GM23338 (cell line): ENCODE measurements at regions not wholly inside any gene's neighbourhood (a gene's known extent, or its start where the extent isn't known, plus 50 kb on each side); places are given as distances from the start of the nearest gene placed in this dataset.

Source experiments
- ATAC-seq: fragments of 200-7000 bp; cut with Tn5 transposase; 3 replicates; pipeline ENCODE4 v1.9.1; 2020
- DNase-seq: peaks from one replicate; pipeline ENCODE4 v3.0.0-alpha.2; 2015; ENCODE audit warnings: low spot score
- H2AFZ ChIP-seq: fragments of 200-600 bp; sonication (generic); 2 replicates; pipeline ENCODE4 v1.8.0; 2016; ENCODE audit warnings: antibody characterized with exemption, mild to moderate bottlenecking, moderate library complexity
- H3F3A ChIP-seq: fragments of 200-600 bp; sonication (generic); replicated peaks from 2 replicates; pipeline ENCODE4 v1.8.0; 2017; ENCODE audit warnings: antibody characterized with exemption, mixed run types, low read depth
- H3K27ac ChIP-seq: fragments of 200-600 bp; sonication (generic); 2 replicates; pipeline ENCODE4 v1.6.1; 2016; ENCODE audit warnings: low read depth
- H3K27me3 ChIP-seq: fragments of 200-600 bp; sonication (generic); 2 replicates; pipeline ENCODE4 v1.8.0; 2016; ENCODE audit warnings: mild to moderate bottlenecking, mixed run types, moderate library complexity; ENCODE audit not compliant: insufficient read depth
- H3K36me3 ChIP-seq: fragments of 200-600 bp; sonication (generic); 2 replicates; pipeline ENCODE4 v1.8.0; 2016; ENCODE audit warnings: mild to moderate bottlenecking; ENCODE audit not compliant: insufficient read depth
- H3K4me1 ChIP-seq: fragments of 200-600 bp; sonication (generic); 2 replicates; pipeline ENCODE4 v1.8.0; 2016; ENCODE audit warnings: mild to moderate bottlenecking, moderate library complexity; ENCODE audit not compliant: insufficient read depth
- H3K4me2 ChIP-seq: fragments of 200-600 bp; sonication (generic); 2 replicates; pipeline ENCODE4 v1.7.1; 2017; ENCODE audit warnings: mixed run types
- H3K4me3 ChIP-seq: fragments of 200-600 bp; sonication (generic); 2 replicates; pipeline ENCODE4 v1.6.1; 2016; ENCODE audit warnings: mixed run types
- H3K79me2 ChIP-seq: fragments of 200-600 bp; sonication (generic); replicated peaks from 2 replicates; pipeline ENCODE4 v1.8.0; 2017; ENCODE audit warnings: mild to moderate bottlenecking; ENCODE audit not compliant: insufficient read depth
- H3K9me2 ChIP-seq: fragments of 200-600 bp; sonication (generic); 2 replicates; pipeline ENCODE4 v1.8.0; 2017; ENCODE audit not compliant: insufficient read depth
- H4K20me1 ChIP-seq: fragments of 200-600 bp; sonication (generic); replicated peaks from 2 replicates; pipeline ENCODE4 v1.8.0; 2017; ENCODE audit warnings: mild to moderate bottlenecking; ENCODE audit not compliant: insufficient read depth
- H3K27ac Mint-ChIP-seq: 2 replicates; pipeline ENCODE4 v1.8.0; 2020; ENCODE audit warnings: inconsistent platforms, mild to moderate bottlenecking, moderate library complexity, mixed read lengths
- H3K27me3 Mint-ChIP-seq: 3 replicates; pipeline ENCODE4 v1.8.0; 2022; ENCODE audit warnings: low read depth, mild to moderate bottlenecking, moderate library complexity, mixed read lengths, inconsistent platforms; ENCODE audit not compliant: insufficient read depth, poor library complexity
- H3K36me3 Mint-ChIP-seq: 3 replicates; pipeline ENCODE4 v1.8.0; 2021; ENCODE audit warnings: low read depth, mild to moderate bottlenecking, inconsistent platforms, moderate library complexity, mixed read lengths
- H3K4me1 Mint-ChIP-seq: 3 replicates; pipeline ENCODE4 v1.8.0; 2020; ENCODE audit warnings: mild to moderate bottlenecking, inconsistent platforms, mixed read lengths
- H3K4me3 Mint-ChIP-seq: 3 replicates; pipeline ENCODE4 v1.8.0; 2021; ENCODE audit warnings: moderate library complexity, mild to moderate bottlenecking, inconsistent platforms, mixed read lengths
- H3K9me3 Mint-ChIP-seq: 3 replicates; pipeline ENCODE4 v1.8.0; 2020; ENCODE audit warnings: moderate library complexity, mild to moderate bottlenecking, inconsistent platforms, mixed read lengths
- CTCF ChIP-seq, 2 experiments: fragments of 200-600 bp in 1 of 2; sonication (generic) in 1 of 2; conservative IDR thresholded peaks; 2 replicates each; pipeline versions ENCODE4 v1.5.1 to v1.6.1; 2016 to 2017; ENCODE audit warnings: antibody characterized with exemption in 2 of 2, low read depth in 2 of 2, mild to moderate bottlenecking in 2 of 2, moderate library complexity in 1 of 2
- ETS1 ChIP-seq: IDR thresholded peaks from 2 replicates; pipeline ENCODE4 v1.6.1; 2016; ENCODE audit warnings: antibody characterized with exemption
- EZH2 ChIP-seq: fragments of 200-600 bp; sonication (generic); IDR thresholded peaks from one replicate; pipeline ENCODE4 v1.8.0; 2017; ENCODE audit warnings: antibody characterized with exemption, mild to moderate bottlenecking, low read depth; ENCODE audit not compliant: unreplicated experiment
- EZH2phosphoT487 ChIP-seq: fragments of 200-600 bp; sonication (generic); IDR thresholded peaks from one replicate; pipeline ENCODE4 v1.8.1; 2018; ENCODE audit warnings: antibody characterized with exemption; ENCODE audit not compliant: unreplicated experiment
- JUNB ChIP-seq: IDR thresholded peaks from one replicate; pipeline ENCODE4 v1.6.1; 2016; ENCODE audit warnings: antibody characterized with exemption; ENCODE audit not compliant: unreplicated experiment
- NANOG ChIP-seq: IDR thresholded peaks from 2 replicates; pipeline ENCODE4 v1.6.1; 2016; ENCODE audit warnings: antibody characterized with exemption, borderline replicate concordance
- POLR2AphosphoS5 ChIP-seq: IDR thresholded peaks from 2 replicates; pipeline ENCODE4 v1.6.1; 2016; ENCODE audit warnings: antibody characterized with exemption, low read depth
- REST ChIP-seq: IDR thresholded peaks from one replicate; pipeline ENCODE4 v1.6.1; 2018; ENCODE audit warnings: antibody characterized with exemption; ENCODE audit not compliant: unreplicated experiment
- STAT1 ChIP-seq: IDR thresholded peaks from one replicate; pipeline ENCODE4 v1.6.1; 2016; ENCODE audit warnings: antibody characterized with exemption; ENCODE audit not compliant: unreplicated experiment
- ZNF114 ChIP-seq: fragments of 250-450 bp; sonication (Bioruptor Pico); IDR thresholded peaks from 2 replicates; pipeline ENCODE4 v1.5.0; 2020; ENCODE audit warnings: mild to moderate bottlenecking, moderate library complexity
- ZNF331 ChIP-seq: fragments of 250-450 bp; sonication (Bioruptor Pico); IDR thresholded peaks from 2 replicates; pipeline ENCODE4 v1.5.0; 2020; ENCODE audit warnings: low read depth, mild to moderate bottlenecking, moderate library complexity
- ZNF462 ChIP-seq: fragments of 250-450 bp; sonication (Bioruptor Pico); IDR thresholded peaks from 2 replicates; pipeline ENCODE4 v1.5.0; 2020; ENCODE audit warnings: mild to moderate bottlenecking, moderate library complexity

GRCh38 chr2:36058953-36059352 lies 296.6 kb upstream of the CRIM1 start (continued):
- TF ChIP-seq ZNF462: no peak
- no peak for TF ChIP-seq ZNF331 (CRISPR knock-in tag)
- no peak for TF ChIP-seq NANOG

- Histone ChIP-seq H3K4me1 (peaks cover 9% of the 10 kb centered on the region), H3K79me2 (no peaks in the 10 kb centered on the region), H2AFZ (no peak overlapping the region), H3K4me2 (0 out of 2 replicates have a peak overlapping the region, but pooled peaks have one; percentile 8), H4K20me1 (no peaks in the 10 kb centered on the region), H3F3A (no peaks in the 10 kb centered on the region), H3K4me3 (no peak overlapping the region), H3K9me2 (no peaks in the 10 kb centered on the region), H3K27me3 (no peaks in the 10 kb centered on the region), H3K27ac (no peak overlapping the region), H3K36me3 (no peaks in the 10 kb centered on the region)
- no peak overlapping the region for H3K4me3 Mint-ChIP-seq
- H3K27ac Mint-ChIP-seq: no peak overlapping the region; the same call in 1 of the 2 replicates
- H3K36me3 Mint-ChIP-seq: peaks cover 3% of the 10 kb centered on the region; the same call in 1 of the 3 replicates
- no peak for ATAC-seq
- peaks cover 6% of the 10 kb centered on the region; the same call in 2 of the 3 replicates for H3K9me3 Mint-ChIP-seq
- DNase-seq: no peak
- H3K4me1 Mint-ChIP-seq: peaks cover 9% of the 10 kb centered on the region
- no peaks in the 10 kb centered on the region for H3K27me3 Mint-ChIP-seq
- TF ChIP-seq POLR2AphosphoS5 (no peak), ETS1 (no peak), CTCF (conservative IDR thresholded peaks at IDR 0.05; ENCODE audit: low read depth in 2 of 2) (no peak), REST (no peak), ZNF114 (CRISPR knock-in tag) (no peak), NANOG (no peak), STAT1 (no peak), ZNF331 (CRISPR knock-in tag) (no peak), EZH2phosphoT487 (no peak), JUNB (no peak), EZH2 (no peak)
Measured at GRCh38 chr2:36058076-36058475, 297.5 kb upstream of the CRIM1 start.
